Stimulated activated CD8-positive, alpha-beta memory T cell treated with anti-CD3 and anti-CD28 coated beads, Interleukin-15, amount 100 ng/mL, for 48 hours (primary cell): ENCODE measurements at regions not wholly inside any gene's neighbourhood (a gene's known extent, or its start where the extent isn't known, plus 50 kb on each side); places are given as distances from the start of the nearest gene placed in this dataset.
A peak's percentile ranks its signal among the peaks of the same experiment; 100 is the strongest.
"Not testable (repeated sequence)": the region's sequence is repeated elsewhere in the genome, so short reads cannot be mapped to it uniquely, and the experiment has no call there.

Experiments
- DNase-seq, 2 donors: peaks; one replicate each; pipeline ENCODE4 v3.0.0-alpha.2; 2020; ENCODE audit warnings: low read depth in 2 of 2

GRCh38 chr2:195572895-195573683 lies 83.9 kb upstream of the SLC39A10 start:
- no peak for DNase-seq

- no peak for DNase-seq
These were observed 86.7 kb upstream of the SLC39A10 start for GRCh38 chr2:195570329-195570728.

GRCh38 chr2:195569255-195569654 lies 87.8 kb upstream of the SLC39A10 start:
- no peak for DNase-seq

- DNase-seq, result not testable (repeated sequence)
These were observed 92.3 kb upstream of the SLC39A10 start for GRCh38 chr2:195564625-195565135.

- peak in 1 of 2 donors; percentile 24 for DNase-seq
These were observed 93.0 kb upstream of the SLC39A10 start for GRCh38 chr2:195563857-195564512.

GRCh38 chr2:195562570-195563566 lies 94.2 kb upstream of the SLC39A10 start:
- no peak for DNase-seq

GRCh38 chr2:195561116-195561921 lies 95.7 kb upstream of the SLC39A10 start:
- DNase-seq, result no peak

GRCh38 chr2:195560209-195560895 lies 96.7 kb upstream of the SLC39A10 start:
- DNase-seq, result no peak

- DNase-seq, result peak; percentile 61 to 66
These were observed 97.6 kb upstream of the SLC39A10 start for GRCh38 chr2:195559431-195559914.

- no peak for DNase-seq
These were observed 101.1 kb upstream of the SLC39A10 start for GRCh38 chr2:195555971-195556370.

GRCh38 chr2:195552581-195552980 lies 104.4 kb upstream of the SLC39A10 start:
- DNase-seq, result no peak

- no peak for DNase-seq
These were observed 108.7 kb upstream of the SLC39A10 start for GRCh38 chr2:195548198-195548940.

- not testable (repeated sequence) for DNase-seq
These were observed 109.7 kb upstream of the SLC39A10 start for GRCh38 chr2:195547268-195547840.

- DNase-seq, result no peak
These were observed 111.2 kb upstream of the SLC39A10 start for GRCh38 chr2:195545811-195546210.

- DNase-seq, result no peak
These were observed 112.8 kb upstream of the SLC39A10 start for GRCh38 chr2:195543902-195544894.

- no peak for DNase-seq
These were observed 114.0 kb upstream of the SLC39A10 start for GRCh38 chr2:195543063-195543462.

- DNase-seq, result no peak
These were observed 115.0 kb upstream of the SLC39A10 start for GRCh38 chr2:195542067-195542466.

- no peak for DNase-seq
These were observed 118.1 kb upstream of the SLC39A10 start for GRCh38 chr2:195538937-195539336.
